HG03097 (cell line): ENCODE measurements at regions not wholly inside any gene's neighbourhood (a gene's known extent, or its start where the extent isn't known, plus 50 kb on each side); places are given as distances from the start of the nearest gene placed in this dataset.
"Not testable (repeated sequence)": the region's sequence is repeated elsewhere in the genome, so short reads cannot be mapped to it uniquely, and the experiment has no call there.

ENCODE experiments used
- ATAC-seq: cut with Tn5 transposase; IDR thresholded peaks from one replicate; pipeline ENCODE4 v1.9.1; 2021; ENCODE audit not compliant: unreplicated experiment, low FRiP score

DNA sequence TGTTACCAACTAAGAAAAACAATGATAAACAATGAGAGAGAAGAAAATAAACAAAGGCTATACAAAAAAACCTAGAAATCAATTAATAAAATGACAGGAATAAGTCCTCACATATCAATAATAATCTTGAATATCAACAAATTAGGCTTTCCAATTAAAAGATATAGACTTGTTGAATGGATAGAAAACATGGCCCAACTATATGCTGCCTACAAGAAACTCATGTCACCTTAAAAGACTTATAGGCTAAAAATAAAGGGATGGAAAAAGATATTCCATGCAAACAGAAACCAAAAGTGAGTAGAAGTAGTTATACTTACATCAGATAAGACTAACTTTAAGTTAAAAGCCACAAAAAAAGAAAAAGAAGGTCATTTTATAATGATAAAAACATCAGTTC, 183.9 kb downstream of the MYRFL start:
- ATAC-seq, result no peak

DNA sequence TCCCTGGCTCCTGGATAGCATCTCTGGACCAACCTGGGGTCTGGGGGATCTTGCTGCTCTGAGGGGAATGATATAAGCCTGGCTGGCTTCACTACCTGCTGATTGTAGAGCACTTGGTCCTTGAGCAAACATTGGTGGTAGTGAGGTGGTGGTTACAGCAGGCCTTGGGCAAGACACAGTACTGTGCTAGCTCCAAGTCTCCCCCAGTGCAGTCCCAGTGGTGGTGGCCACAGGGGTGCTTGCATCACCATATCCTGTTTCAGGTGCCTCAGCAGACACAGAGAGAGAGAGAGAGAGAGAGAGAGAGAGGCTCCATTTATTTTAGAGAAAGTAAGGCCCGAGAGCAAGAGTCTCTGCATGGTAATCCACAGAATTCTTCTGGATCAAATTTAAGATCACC, 186.3 kb downstream of the MYRFL start:
- ATAC-seq, result no peak

DNA sequence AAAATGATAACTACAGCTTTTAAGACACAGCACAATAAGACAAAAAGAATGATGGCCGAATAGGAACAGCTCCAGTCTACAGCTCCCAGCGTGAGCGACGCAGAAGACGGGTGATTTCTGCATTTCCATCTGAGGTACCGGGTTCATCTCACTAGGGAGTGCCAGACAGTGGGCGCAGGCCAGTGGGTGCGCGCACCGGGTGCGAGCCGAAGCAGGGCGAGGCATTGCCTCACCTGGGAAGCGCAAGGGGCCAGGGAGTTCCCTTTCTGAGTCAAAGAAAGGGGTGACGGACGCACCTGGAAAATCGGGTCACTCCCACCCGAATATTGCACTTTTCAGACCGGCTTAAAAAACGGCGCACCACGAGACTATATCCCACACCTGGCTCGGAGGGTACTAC, 188.0 kb downstream of the MYRFL start:
- not testable (repeated sequence) for ATAC-seq

DNA sequence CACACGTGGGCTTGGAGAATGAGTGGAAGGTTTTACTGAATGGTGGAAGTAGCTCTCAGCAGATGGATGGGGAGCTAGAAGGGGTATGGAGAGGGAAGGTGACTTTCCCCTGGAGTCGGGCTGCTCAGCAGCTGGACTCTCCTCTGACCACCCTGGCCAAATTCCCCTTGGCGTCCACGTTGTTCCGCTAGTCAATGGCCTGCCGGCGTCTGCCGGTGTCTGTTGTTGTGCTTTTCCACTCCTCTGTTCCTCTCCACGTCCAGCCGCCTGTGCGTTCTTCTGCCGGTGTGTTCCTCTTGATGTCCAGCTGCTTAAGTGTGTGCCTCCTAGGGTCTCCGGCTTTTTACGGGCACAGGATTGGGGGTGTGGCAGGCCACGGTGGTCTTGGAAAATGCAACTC, 203.5 kb downstream of the MYRFL start:
- ATAC-seq, result no peak

DNA sequence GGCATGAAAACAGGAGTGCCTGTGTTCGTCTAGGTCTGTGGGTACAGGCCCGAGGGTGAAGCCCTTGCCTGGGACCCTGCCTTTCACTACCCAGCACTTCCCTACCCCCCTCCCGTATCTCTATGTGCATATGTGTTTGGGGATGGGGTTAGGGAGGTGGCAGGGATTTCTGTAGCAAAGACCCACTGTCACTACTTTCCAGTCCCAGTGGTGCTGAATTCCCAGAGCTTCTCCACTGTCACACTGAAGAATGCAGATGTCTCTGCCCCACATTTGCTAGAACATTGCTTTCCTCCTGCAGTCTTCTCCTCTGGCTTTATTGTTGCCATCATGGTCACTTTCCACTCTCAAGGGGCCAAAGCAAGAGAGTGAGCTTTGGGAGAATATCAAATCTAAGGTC, 203.9 kb downstream of the MYRFL start:
- ATAC-seq, result no peak

DNA sequence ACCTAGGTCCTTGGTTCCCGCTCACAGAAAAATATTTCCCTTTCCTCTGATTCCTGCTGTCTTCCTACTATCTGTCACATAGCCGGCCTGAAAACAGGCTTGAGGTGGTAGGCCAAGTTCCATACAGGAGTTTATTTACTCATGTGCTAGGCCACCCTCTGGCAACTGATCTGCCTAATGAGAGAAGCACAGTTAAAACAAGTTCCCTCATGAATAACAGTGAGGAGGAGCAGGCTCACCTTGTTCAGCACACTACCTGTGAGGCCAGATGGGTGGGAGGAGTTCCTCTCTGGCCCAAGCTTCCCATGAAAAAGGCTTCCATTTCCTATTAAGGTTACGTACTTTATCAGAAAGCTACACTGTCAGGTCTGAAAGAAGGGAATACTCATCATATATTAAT, 206.0 kb downstream of the MYRFL start:
- ATAC-seq, result no peak

DNA sequence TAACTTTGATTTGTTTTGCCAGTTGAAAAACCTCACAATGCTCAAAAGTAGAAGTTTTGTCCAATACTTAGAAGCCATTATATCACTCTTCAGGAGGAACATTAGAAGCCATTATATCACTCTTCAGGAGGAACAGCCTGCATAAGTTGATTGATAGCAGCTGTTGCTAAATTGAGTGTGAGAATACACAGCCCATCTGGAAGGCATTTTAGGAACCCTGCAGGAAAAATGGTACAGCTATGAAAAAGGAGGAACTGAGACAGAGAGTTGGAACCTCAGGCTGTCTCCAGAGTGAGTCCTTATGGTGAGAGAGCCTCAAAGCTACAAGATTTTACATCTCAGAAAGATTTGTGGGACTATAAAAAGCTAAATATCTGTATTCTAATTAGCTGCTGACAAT, 207.0 kb downstream of the MYRFL start:
- no peak for ATAC-seq

DNA sequence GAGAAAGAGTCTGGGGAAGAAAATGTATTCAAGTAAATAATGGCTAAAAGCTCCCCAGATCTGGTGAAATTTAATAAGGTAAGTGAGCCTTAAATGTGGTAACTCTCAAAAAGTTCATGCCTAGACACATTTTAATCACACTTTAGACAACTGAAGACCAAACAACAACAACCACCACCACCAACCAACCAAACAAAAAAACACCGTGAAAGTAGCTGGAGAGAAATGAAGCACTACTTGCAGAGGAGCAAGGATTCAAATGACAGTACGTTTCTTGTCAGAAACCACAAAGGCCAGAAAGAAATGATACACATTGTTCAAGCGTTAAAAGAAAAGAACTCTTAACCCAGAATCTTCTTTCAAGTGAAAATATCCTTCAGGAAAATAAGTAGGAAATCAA, 208.3 kb downstream of the MYRFL start:
- no peak for ATAC-seq

DNA sequence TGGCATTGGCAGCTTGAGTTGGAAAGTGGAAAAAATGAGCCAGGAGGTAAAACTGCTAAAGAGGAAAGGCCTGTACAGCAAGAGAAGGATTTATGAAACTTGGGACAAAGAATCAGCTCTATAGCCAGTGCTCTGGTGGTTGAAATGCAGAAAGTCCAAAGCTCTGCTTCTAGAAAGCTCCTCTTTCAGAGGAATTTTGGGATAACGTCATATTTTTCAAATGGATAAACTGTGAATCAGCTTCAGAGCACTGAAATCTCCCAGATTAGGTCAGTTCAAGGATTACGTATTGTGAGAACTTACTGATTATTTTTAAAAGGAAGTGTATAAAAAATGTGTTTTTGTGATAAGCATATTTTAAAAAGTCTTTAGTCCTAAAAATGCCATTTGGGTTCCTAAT, 203.1 kb upstream of the CNOT2 start:
- ATAC-seq, result no peak

DNA sequence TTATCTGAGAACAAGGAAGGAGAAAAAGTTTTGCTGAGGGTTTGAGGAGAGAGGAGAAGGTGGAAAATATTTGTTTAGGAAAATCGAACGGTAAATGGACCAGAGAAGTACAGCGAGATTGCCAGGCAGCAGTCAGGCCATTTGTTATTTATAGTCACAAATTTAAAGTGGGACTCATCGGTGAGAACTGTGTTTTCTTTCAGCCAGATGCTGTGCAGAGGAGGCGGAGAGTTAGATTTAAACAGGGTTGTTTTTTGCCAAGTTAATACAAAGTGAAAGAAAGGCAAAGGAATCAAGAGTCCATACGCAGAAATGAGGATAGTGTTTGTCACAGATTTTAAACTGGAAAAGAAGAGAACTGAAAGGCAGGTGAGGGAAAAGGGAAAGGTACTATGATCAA, 200.6 kb upstream of the CNOT2 start:
- no peak for ATAC-seq

DNA sequence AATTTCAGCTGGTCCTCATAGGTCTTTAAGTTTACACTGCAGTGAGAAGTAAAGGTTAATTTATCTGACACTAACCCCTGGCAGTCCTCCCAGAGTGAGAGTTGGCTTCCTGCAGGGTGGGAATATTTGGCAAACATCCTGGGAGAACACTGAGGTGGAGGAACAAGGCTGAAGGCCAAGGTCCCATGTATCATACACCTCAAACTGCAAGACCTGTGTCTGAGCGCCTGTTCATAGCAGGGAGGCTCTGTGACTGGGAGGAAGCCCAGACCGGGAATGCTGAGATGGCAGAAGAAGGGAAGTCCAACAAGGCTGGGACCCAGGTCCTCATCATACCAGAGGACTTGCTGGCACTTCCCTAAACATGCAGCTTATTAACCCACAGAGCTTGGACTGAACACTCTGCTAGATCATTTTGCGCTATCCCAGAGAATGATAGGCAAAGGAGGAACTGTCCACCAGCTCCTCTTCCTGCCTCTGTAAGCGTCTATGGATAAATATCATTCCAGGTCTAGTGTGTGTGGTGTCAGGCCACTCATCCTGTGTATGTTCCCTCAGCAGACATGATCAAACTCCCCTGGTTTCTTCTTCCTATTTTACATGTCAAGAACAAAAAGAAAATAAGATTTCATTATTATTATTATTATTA, 199.6 kb upstream of the CNOT2 start:
- no peak for ATAC-seq

DNA sequence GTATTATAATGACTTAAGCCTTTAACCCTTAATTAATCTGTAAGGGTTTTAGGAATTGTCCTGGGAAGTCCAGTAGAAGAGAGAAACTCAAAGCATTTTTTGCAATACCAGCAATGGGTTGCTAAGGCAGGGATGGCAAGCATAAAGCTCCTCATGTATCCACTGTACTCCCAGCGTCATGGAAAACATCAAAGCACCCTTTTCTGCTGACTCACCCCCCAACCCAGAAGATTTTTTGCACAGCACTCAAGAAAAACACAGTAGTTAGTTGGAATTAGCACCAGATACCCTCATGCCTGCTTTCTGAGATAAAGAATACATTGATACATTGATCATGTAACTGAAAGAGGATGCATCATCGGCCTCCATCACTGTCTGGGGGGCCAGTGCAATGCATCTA, 199.1 kb upstream of the CNOT2 start:
- no peak for ATAC-seq

DNA sequence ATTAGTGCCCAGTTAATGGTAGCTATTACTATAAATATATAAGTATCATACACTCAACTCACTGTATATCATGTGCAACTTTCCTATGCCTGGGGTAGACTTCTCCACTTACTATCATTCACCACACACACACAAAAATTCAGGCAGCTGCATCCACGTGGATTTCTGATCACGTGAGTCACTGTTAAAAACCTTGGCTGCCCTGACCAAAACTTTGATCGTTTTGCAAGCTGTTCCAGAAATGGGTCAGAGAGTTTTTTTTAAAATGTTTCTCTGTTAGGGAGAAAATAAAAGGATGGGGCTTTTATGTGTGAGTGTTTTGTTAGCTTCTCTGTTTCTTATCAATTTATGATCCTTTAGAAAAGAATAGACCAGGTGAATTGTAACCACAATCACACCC, 198.2 kb upstream of the CNOT2 start:
- no peak for ATAC-seq

DNA sequence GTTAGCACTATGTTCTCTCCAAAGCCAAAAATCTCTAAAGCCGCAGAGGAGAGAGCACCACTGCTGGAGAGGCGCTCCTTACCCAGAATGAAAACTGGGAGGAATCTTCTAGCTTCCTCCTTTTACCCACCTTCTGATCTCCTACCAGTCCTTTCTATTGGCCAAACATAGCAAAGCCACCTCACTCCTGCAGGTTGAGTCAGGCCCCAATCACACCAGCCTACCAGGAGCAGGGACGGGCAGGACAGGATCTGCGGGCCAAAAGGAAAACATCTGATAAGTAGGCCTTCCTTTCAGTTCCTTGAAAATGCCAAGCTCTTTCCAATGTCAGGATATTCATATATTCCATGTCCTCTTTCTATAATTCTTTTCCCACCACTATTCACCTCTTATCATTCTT, 197.7 kb upstream of the CNOT2 start:
- ATAC-seq, result no peak

DNA sequence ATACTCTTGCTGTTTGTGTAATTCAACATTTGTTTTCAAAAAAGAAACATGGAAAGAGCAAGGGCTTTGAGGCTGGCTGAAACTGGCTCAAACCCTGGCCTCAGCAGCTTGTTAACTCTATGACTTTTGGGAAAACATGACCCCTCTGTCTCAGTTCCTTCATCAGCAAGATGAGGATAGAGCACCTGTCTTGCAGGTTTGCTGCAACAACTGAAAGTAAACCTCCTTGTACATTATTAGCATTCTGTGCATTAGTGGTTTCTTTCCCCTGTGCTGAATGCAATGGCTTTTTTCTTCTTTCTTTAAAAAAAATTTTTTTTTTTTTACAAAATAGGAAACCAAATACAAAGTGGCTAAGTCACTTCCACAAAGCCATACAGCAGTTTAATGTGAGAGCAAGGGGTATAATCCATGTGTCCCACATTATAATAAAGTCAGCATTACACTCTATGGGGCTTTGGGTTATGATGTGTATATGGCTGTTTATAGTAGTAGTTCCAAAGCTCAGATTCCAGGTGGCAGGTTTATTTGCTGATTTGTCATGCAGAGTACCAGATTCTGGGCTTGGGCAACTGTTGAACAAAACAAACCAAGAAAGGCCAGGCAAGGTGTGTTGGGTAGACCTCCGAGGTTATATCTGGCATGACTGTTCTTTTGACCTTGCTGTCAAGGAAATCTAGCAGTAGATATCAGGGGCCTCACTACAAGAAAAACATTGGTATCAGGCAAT, 194.5 kb upstream of the CNOT2 start:
- no peak for ATAC-seq

DNA sequence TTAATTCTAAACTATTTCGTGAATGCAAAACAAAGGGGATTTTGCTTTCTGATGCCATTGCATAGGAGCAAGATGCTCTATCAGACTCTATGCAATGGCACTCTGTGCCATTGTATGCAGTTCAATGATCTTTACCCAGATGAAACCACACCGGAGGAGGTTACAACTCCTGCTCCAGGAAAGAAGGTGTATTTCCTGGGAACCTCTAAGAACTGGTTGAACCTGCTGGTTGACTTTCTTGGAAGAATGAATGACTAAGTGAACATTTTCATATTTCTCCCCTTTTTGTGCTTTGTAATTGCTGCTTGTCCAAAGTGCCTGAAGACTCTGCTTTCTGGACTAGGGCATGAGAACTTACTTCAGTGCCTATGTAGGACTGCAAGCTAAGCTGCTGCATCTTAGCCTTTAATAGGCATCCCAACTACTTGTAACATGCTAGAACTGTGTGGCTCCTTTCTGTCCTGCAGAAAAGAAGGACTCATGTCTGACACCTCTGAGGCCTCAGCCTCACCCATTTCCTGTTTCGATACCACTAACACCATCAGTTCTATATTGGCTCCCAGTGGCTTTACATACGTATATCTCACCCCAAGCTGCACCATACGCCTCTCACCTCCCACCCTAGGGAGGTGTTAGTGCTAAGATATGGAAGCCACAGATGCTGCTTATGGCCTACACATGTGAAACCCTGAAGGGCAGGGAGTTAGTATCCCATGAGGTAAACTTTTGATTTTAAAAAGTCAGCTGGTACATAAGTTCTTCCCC, 193.5 kb upstream of the CNOT2 start:
- ATAC-seq, result peak; percentile 85

DNA sequence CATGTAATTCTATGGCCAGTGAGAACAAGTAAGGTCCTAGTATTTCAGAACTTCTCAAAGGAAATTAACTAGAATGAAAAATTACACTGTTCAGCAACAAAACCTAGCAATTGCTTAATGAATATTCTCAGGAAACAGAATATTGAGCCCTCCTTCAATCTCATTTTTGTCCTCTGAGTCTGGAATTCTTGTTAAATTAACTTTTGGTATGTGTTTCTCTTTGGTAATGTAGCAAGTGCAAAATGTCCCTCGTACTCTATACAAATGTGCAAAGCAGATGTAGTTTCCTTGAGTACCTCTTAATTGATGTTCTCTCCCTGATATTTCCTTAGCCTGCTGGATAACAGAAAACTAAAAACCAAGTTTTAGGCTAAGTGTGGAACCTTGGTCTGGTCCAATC, 190.8 kb upstream of the CNOT2 start:
- ATAC-seq, result no peak

DNA sequence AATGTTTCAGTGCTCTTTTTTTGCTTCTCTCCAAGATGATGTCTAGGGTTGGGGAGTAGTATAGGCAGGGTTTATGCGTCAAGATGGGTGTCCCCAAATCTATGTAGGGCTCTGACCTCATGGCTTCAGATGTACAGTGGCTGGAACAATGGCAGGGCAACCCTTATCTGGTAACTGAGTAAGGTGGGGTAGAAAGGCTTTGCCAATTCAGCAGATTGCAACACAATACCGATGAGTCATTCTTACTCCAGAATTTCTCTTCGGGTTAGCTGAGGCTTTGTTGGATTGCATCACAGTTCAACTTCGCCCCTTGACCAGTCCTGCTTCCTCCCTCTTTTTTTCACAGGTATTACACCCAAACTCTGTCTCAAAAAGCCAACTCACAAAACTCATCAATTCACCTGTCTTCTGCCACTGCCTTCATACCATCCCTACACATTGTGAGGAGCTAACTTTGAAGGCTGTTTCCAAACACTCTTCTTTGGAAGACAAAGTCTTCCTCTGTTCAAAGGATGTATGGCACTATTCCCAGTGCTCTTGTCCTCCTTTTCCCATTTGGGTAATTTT, 190.2 kb upstream of the CNOT2 start:
- ATAC-seq, result no peak

DNA sequence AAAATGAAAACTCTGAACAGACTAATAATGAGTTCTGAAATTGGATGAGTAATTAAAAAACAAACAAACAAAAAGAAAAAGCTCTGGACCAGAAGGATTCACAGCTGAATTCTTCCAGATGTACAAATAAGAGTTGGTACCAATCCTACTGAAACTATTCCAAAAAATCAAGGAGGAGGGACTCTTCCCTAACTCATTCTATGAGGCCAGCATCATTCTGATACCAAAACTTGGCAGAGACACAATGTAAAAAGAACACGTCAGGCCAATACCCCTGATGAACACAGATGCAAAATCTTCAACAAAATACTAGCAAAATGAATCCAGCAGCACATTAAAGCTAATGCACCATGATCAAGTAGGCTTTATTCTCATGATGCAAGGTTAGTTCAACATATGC, 183.9 kb upstream of the CNOT2 start:
- no peak for ATAC-seq

DNA sequence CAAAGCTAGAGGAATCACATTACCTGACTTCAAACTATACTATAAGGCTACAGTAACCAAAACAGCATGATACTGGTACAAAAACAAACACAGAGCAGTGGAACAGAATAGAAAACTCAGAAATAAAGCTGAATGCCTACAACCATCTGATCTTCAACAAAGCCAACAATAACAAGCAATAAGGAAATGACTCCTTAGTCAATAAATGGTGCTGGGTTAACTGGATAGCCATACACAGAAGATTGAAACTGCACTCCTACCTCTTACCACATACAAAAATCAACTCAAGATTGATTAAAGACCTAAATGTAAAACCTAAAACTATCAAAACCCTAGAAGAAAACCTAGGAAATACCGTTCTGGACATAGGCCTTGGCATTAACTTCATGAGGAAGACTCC, 182.6 kb upstream of the CNOT2 start:
- no peak for ATAC-seq

DNA sequence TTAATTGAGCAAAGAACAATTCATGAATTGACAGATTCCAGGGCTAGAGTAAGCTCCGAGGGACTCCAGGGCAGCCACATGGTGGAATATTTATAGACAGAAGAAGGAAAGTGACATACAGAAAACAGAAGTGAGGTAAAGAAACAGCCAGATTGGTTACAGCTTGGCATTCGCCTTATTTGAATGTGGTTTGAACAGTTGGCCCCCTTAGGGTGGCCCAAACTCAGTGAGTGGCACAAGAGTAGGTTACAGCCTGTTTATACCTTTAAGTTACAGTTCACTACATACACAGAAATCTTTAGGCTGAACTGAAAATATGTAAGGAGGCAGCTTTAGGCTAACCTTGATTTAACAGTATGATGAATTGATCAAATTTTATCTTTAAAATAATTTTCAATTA, 174.5 kb upstream of the CNOT2 start:
- no peak for ATAC-seq
